ENCODE measurements at regions not wholly inside any gene's neighbourhood (a gene's known extent, or its start where the extent isn't known, plus 50 kb on each side); places are given as distances from the start of the nearest gene placed in this dataset.

GRCh38 chr3:44041726-44042125, 200.0 kb upstream of the TOPAZ1 start:
- TF ChIP-seq CTCF (conservative IDR thresholded peaks at IDR 0.05; ENCODE audit: control insufficient read depth, insufficient read depth, low read depth, low read length) = no peak
- H3K4me3 ChIP-seq (ENCODE audit: control insufficient read depth, low read depth, low read length) = no peak overlapping the region
- DNase-seq (ENCODE audit: low read depth) = no peak

GRCh38 chr3:44042772-44043171, 198.9 kb upstream of the TOPAZ1 start:
- no peak for DNase-seq (ENCODE audit: low read depth)

GRCh38 chr3:44045476-44046275, 196.0 kb upstream of the TOPAZ1 start:
- no peak for TF ChIP-seq CTCF (conservative IDR thresholded peaks at IDR 0.05; ENCODE audit: control insufficient read depth, insufficient read depth, low read depth, low read length)
- no peak for DNase-seq (ENCODE audit: low read depth)
- no peak overlapping the region for H3K4me3 ChIP-seq (ENCODE audit: control insufficient read depth, low read depth, low read length)

More at GRCh38 chr3:44042772-44043171, 198.9 kb upstream of the TOPAZ1 start:
- no peak for TF ChIP-seq CTCF (conservative IDR thresholded peaks at IDR 0.05; ENCODE audit: control insufficient read depth, insufficient read depth, low read depth, low read length)
- H3K4me3 ChIP-seq (ENCODE audit: control insufficient read depth, low read depth, low read length) = no peak overlapping the region

GRCh38 chr3:44047796-44048195, 193.9 kb upstream of the TOPAZ1 start:
- no peak overlapping the region for H3K4me3 ChIP-seq (ENCODE audit: control insufficient read depth, low read depth, low read length)
- no peak for DNase-seq (ENCODE audit: low read depth)
- TF ChIP-seq CTCF (conservative IDR thresholded peaks at IDR 0.05; ENCODE audit: control insufficient read depth, insufficient read depth, low read depth, low read length) = no peak

- TF ChIP-seq CTCF (conservative IDR thresholded peaks at IDR 0.05; ENCODE audit: control insufficient read depth, insufficient read depth, low read depth, low read length) = no peak
- no peak for DNase-seq (ENCODE audit: low read depth)
- H3K4me3 ChIP-seq (ENCODE audit: control insufficient read depth, low read depth, low read length) = no peak overlapping the region
Measured at GRCh38 chr3:44048196-44048924, 193.3 kb upstream of the TOPAZ1 start.

GRCh38 chr3:44048949-44049348, 192.7 kb upstream of the TOPAZ1 start:
- no peak for TF ChIP-seq CTCF (conservative IDR thresholded peaks at IDR 0.05; ENCODE audit: control insufficient read depth, insufficient read depth, low read depth, low read length)
- H3K4me3 ChIP-seq (ENCODE audit: control insufficient read depth, low read depth, low read length) = no peak overlapping the region

More at GRCh38 chr3:44048949-44049348, 192.7 kb upstream of the TOPAZ1 start:
- no peak for DNase-seq (ENCODE audit: low read depth)
